GM13977 (cell line): ENCODE measurements at regions not wholly inside any gene's neighbourhood (a gene's known extent, or its start where the extent isn't known, plus 50 kb on each side); places are given as distances from the start of the nearest gene placed in this dataset.

Source experiments
- DNase-seq: peaks from one replicate; pipeline ENCODE4 v3.0.0; 2012; ENCODE audit warnings: low spot score
- CTCF ChIP-seq: IDR thresholded peaks from 2 replicates; pipeline ENCODE4 v1.5.1; 2012; ENCODE audit warnings: mild to moderate bottlenecking, control low read depth; ENCODE audit not compliant: insufficient read depth; ENCODE audit errors: extremely low read depth, missing control alignments
- in situ Hi-C: fragments of 300-500 bp; cut with MboI; formaldehyde crosslinking; loops from one replicate; pipeline ENCODE4 v1.12.0; 2022; ENCODE audit warnings: low sequenced_read_pairs, low pct_unique_long_range_greater_than_20kb, mixed read lengths, inconsistent platforms; ENCODE audit not compliant: unreplicated experiment

- no peak for DNase-seq
- no peak for TF ChIP-seq CTCF
- in situ Hi-C loops, result no loop called here
Observed at GRCh38 chr1:61569303-61569621, 155.7 kb downstream of the TM2D1 start.

- no peak for DNase-seq
- no peak for TF ChIP-seq CTCF
- in situ Hi-C loops, result no loop called here
Observed at GRCh38 chr1:61568460-61569302, 156.3 kb downstream of the TM2D1 start.

DNA sequence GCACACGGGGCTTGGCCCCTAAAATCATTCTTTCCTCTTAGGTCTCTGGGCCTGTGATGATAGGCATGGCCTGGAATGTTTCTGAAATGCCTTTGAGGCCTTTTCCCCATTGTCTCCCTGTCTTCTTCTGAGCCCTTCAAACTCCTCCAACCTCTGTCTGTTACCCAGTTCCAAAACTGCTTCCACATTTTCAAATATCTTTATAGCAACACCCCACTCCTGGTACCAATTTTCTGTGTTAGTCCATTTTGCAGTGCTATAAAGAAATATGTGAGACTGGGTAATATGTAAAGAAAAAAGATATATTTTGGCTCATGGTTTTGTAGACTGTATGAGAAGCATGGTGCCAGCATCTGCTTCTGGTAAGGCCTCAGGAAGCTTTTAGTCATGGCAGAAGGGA is 158.8 kb downstream of the TM2D1 start:
- in situ Hi-C loops, result no loop called here
- no peak for DNase-seq
- TF ChIP-seq CTCF, result no peak

DNA sequence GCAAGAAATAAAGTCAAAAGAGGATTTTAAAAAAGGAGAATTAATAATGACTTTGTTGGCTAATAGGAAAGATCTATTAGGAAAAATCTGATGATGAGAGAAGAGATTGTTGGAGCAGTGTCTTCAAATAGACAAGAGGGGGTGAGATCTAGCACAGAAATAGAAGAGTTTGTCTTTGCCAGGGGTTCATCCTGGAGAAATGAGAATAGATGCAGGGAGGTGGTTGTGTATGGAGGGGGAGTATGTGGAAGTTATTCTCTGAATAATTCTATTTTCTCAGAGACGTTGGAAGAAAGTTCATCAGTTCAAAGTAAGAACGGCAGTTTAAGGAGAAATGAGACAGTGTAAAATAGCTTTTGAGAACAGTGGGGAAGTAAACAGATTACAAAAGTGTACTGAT is 161.3 kb downstream of the TM2D1 start:
- in situ Hi-C loops, result no loop called here
- no peak for TF ChIP-seq CTCF
- DNase-seq, result no peak

DNA sequence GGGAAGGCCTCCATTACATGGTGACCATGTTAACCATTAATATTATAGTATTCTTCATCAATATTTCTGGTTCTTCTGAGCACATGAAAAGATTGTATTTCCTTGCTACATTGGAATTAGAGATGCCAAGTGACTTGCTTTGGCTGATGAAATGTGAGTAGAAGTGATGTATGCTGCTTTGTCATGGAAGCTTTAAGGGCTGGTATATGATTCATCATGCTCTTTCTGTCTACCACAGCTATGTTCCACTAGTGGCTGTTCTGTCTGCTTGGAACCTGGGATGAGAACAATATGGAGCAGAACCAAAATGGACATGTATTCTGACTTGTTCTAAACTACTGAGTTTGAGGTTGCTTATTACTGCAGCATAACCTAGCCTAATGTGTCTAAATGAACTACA is 163.3 kb downstream of the TM2D1 start:
- in situ Hi-C loops, result no loop called here
- no peak for TF ChIP-seq CTCF
- DNase-seq, result no peak

- in situ Hi-C loops, result no loop called here
- DNase-seq, result no peak
- TF ChIP-seq CTCF, result no peak
Observed at GRCh38 chr1:61560385-61560784, 164.6 kb downstream of the TM2D1 start.
